GM12892 (cell line): ENCODE measurements at regions not wholly inside any gene's neighbourhood (a gene's known extent, or its start where the extent isn't known, plus 50 kb on each side); places are given as distances from the start of the nearest gene placed in this dataset.

Source experiments
- POLR2A ChIP-seq: IDR thresholded peaks from 2 replicates; pipeline ENCODE4 v1.6.1; 2011; ENCODE audit warnings: low read depth, low read length, control low read depth
- POLR2AphosphoS5 ChIP-seq: IDR thresholded peaks from 2 replicates; pipeline ENCODE4 v1.6.1; 2011; ENCODE audit warnings: low read depth, low read length, control low read depth
- TAF1 ChIP-seq: IDR thresholded peaks from 2 replicates; pipeline ENCODE4 v1.6.1; 2011; ENCODE audit warnings: low read depth, mild to moderate bottlenecking, control low read depth, low read length, borderline replicate concordance

GRCh38 chrX:40170830-40171512 lies 73.2 kb upstream of the BCOR start:
- TF ChIP-seq POLR2AphosphoS5: no peak
- TF ChIP-seq POLR2A: no peak
- no peak for TF ChIP-seq TAF1
